A549 (cell line): ENCODE measurements at regions not wholly inside any gene's neighbourhood (a gene's known extent, or its start where the extent isn't known, plus 50 kb on each side); places are given as distances from the start of the nearest gene placed in this dataset.

Experiments
- ATAC-seq, 2 experiments: fragments of 200-7000 bp in 1 of 2; fragments of >200 bp in 1 of 2; cut with Nextera tagmentation in 1 of 2; cut with Tn5 transposase in 1 of 2; 3 replicates each; pipeline versions ENCODE4 v1.8.0 to v1.9.1; 2018 to 2020; ENCODE audit warnings: mild to moderate bottlenecking in 1 of 2, moderate library complexity in 1 of 2
- CTCF ChIA-PET: fragments of 300-600 bp; sonication (Branson Sonifier 250); formaldehyde crosslinking; extraction: SDS; loops from one replicate; lab custom pipeline; 2021; ENCODE audit warnings: antibody characterized with exemption, inconsistent platforms; lab: Yijun Ruan, JAX
- POLR2A ChIA-PET: fragments of 350-600 bp; formaldehyde crosslinking; extraction: SDS; loops from one replicate; lab custom pipeline; 2021; ENCODE audit warnings: antibody characterized with exemption, inconsistent platforms; lab: Yijun Ruan, JAX
- DNase-seq, 2 experiments: peaks; one replicate each; pipeline versions ENCODE4 v3.0.0 to v3.0.0-alpha.2; 2011 to 2016; ENCODE audit warnings: low read depth in 1 of 2, low spot score in 1 of 2
- FAIRE-seq: peaks from 2 replicates; lab custom pipeline; 2011; peaks lifted over from hg19 to GRCh38; lab: Jason Lieb, UNC
- H3K27ac ChIP-seq, 2 experiments: fragments of >200 bp; sonication (Bioruptor Twin); formaldehyde crosslinking; 3 replicates each; pipeline ENCODE4 v1.5.1; 2016 to 2017
- H3K4me1 ChIP-seq: fragments of >200 bp; sonication (Bioruptor Twin); formaldehyde crosslinking; 3 replicates; pipeline ENCODE4 v1.6.1; 2016
- H3K4me2 ChIP-seq: fragments of >200 bp; sonication (Bioruptor Twin); formaldehyde crosslinking; 3 replicates; pipeline ENCODE4 v1.6.1; 2016
- H3K4me3 ChIP-seq: fragments of >200 bp; sonication (Bioruptor Twin); formaldehyde crosslinking; 3 replicates; pipeline ENCODE4 v1.5.1; 2016
- H3K9me3 ChIP-seq: fragments of >200 bp; sonication (Bioruptor Twin); formaldehyde crosslinking; 3 replicates; pipeline ENCODE4 v1.6.1; 2016
- BHLHE40 ChIP-seq: IDR thresholded peaks from 2 replicates; pipeline ENCODE4 v1.6.1; 2012; ENCODE audit warnings: low read depth, low read length, inconsistent platforms
- CBX8 ChIP-seq: fragments of 200-600 bp; sonication (generic); IDR thresholded peaks from 2 replicates; pipeline ENCODE4 v1.6.1; 2016
- EHF ChIP-seq: fragments of 250-450 bp; sonication (Bioruptor Pico); IDR thresholded peaks from 2 replicates; pipeline ENCODE4 v1.5.0; 2020; ENCODE audit warnings: mild to moderate bottlenecking
- EP300 ChIP-seq, 2 experiments: fragments of >200 bp; sonication (Bioruptor Twin); formaldehyde crosslinking; IDR thresholded peaks; 2 replicates in 1 of 2; 3 replicates in 1 of 2; pipeline ENCODE4 v1.6.1; 2016 to 2017
- FOSB ChIP-seq: fragments of 250-450 bp; sonication (Bioruptor Pico); IDR thresholded peaks from 2 replicates; pipeline ENCODE4 v1.5.0; 2020; ENCODE audit warnings: mild to moderate bottlenecking, moderate library complexity
- FOSL2 ChIP-seq, 2 experiments: fragments of 450-650 bp in 1 of 2; fragments of >200 bp in 1 of 2; sonication (Bioruptor Twin) in 1 of 2; formaldehyde crosslinking; IDR thresholded peaks; 2 replicates each; pipeline versions ENCODE4 v1.5.0 to v1.6.1; 2016 to 2020; ENCODE audit warnings: mild to moderate bottlenecking in 1 of 2, moderate library complexity in 1 of 2
- FOXS1 ChIP-seq: fragments of 250-450 bp; sonication (Bioruptor Pico); IDR thresholded peaks from 2 replicates; pipeline ENCODE4 v1.5.0; 2020; ENCODE audit warnings: mild to moderate bottlenecking, moderate library complexity
- GATA3 ChIP-seq: IDR thresholded peaks from 2 replicates; pipeline ENCODE4 v1.6.1; 2012; ENCODE audit warnings: borderline replicate concordance
- HDAC2 ChIP-seq: fragments of 200-600 bp; sonication (generic); IDR thresholded peaks from 2 replicates; pipeline ENCODE4 v1.6.1; 2016
- HEYL ChIP-seq: fragments of 250-450 bp; sonication (Bioruptor Pico); IDR thresholded peaks from 2 replicates; pipeline ENCODE4 v1.8.0; 2021; ENCODE audit warnings: mild to moderate bottlenecking, moderate library complexity
- HOXB5 ChIP-seq: fragments of 250-450 bp; sonication (Bioruptor Pico); IDR thresholded peaks from 2 replicates; pipeline ENCODE4 v1.5.0; 2020; ENCODE audit warnings: mild to moderate bottlenecking, moderate library complexity
- JUN ChIP-seq, 2 experiments: fragments of >200 bp; sonication (Bioruptor Twin); formaldehyde crosslinking; IDR thresholded peaks; 2 replicates in 1 of 2; 3 replicates in 1 of 2; pipeline ENCODE4 v1.6.1; 2016 to 2017
- JUNB ChIP-seq: fragments of >200 bp; sonication (Bioruptor Twin); formaldehyde crosslinking; IDR thresholded peaks from 2 replicates; pipeline ENCODE4 v1.6.1; 2016
- KDM1A ChIP-seq: fragments of 200-600 bp; sonication (generic); IDR thresholded peaks from 2 replicates; pipeline ENCODE4 v1.6.1; 2016; ENCODE audit warnings: low read depth, mild to moderate bottlenecking
- MAZ ChIP-seq: fragments of 150-350 bp; IDR thresholded peaks from 2 replicates; pipeline ENCODE4 v1.6.1; 2014; ENCODE audit warnings: antibody characterized with exemption, low read depth, low read length, borderline replicate concordance
- MYC ChIP-seq: IDR thresholded peaks from 2 replicates; pipeline ENCODE4 v1.6.1; 2012; ENCODE audit warnings: mild to moderate bottlenecking, inconsistent platforms, low read length, improper control_type of control experiment, borderline replicate concordance
- NFE2L2 ChIP-seq: fragments of 150-350 bp; conservative IDR thresholded peaks from 2 replicates; pipeline ENCODE4 v1.6.1; 2014; ENCODE audit warnings: low read length
- NR3C1 ChIP-seq: fragments of >200 bp; sonication (Bioruptor Twin); formaldehyde crosslinking; IDR thresholded peaks from 3 replicates; pipeline ENCODE4 v1.6.1; 2017
- PHF8 ChIP-seq: fragments of 200-600 bp; sonication (generic); IDR thresholded peaks from 2 replicates; pipeline ENCODE4 v1.6.1; 2016; ENCODE audit warnings: low read depth, mild to moderate bottlenecking, antibody characterized with exemption, moderate library complexity, borderline replicate concordance
- RARB ChIP-seq: fragments of 250-450 bp; sonication (Bioruptor Pico); IDR thresholded peaks from 2 replicates; pipeline ENCODE4 v1.8.0; 2021; ENCODE audit warnings: mild to moderate bottlenecking, moderate library complexity
- ZFP36 ChIP-seq: fragments of 450-650 bp; IDR thresholded peaks from 2 replicates; pipeline ENCODE4 v1.6.1; 2014; ENCODE audit warnings: borderline replicate concordance; ENCODE audit not compliant: partially characterized antibody
- ZSCAN20 ChIP-seq: fragments of 250-450 bp; sonication (Bioruptor Pico); IDR thresholded peaks from 2 replicates; pipeline ENCODE4 v1.8.0; 2022; ENCODE audit warnings: mild to moderate bottlenecking, moderate library complexity
- WGBS: methylation state at CpG from one replicate; pipeline ENCODE4 v1.1.6; 2017; ENCODE audit errors: missing lambda C conversion rate; 5-methylcytosine and 5-hydroxymethylcytosine counted together
- TF ChIP-seq, protein P1 (sequence below): fragments of >200 bp; sonication (Bioruptor Twin); formaldehyde crosslinking; IDR thresholded peaks from 3 replicates; pipeline ENCODE4 v1.6.1; 2016
- TF ChIP-seq, protein P2 (sequence below): fragments of >200 bp; sonication (Bioruptor Twin); formaldehyde crosslinking; IDR thresholded peaks from 2 replicates; pipeline ENCODE4 v1.6.1; 2016
- TF ChIP-seq, protein P3 (sequence below): fragments of 450-650 bp; IDR thresholded peaks from 2 replicates; pipeline ENCODE4 v1.6.1; 2014; ENCODE audit warnings: antibody characterized with exemption
- TF ChIP-seq, protein P4 (sequence below): fragments of 250-450 bp; sonication (Bioruptor Pico); IDR thresholded peaks from 2 replicates; pipeline ENCODE4 v1.5.0; 2021; ENCODE audit warnings: mild to moderate bottlenecking, moderate library complexity, borderline replicate concordance
- TF ChIP-seq, protein P5 (sequence below): fragments of >200 bp; sonication (Bioruptor Twin); formaldehyde crosslinking; IDR thresholded peaks from 3 replicates; pipeline ENCODE4 v1.5.1; 2016

DNA sequence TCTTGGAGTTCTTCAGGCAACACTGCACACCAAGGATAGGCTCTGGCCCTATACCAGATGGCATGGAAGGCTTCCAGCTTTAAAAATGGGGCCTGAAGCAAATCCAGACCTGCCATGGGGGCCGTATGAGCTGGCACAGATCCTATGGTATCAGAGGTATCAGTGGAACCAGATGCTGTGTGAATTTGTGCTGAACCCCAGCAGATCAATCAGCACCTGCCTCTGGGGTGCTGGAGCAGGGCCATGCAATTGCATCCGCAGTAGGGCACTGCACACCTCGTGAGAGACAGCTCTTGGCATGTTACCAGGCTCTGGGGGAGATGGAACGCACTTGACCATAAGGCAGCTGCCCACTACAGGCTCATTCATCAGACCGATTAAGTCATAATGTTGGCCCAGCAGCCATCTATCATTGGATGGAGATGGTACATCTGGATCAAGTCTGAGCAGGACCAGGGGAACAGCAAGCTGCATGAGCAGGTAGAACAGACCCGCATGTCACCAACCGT, 221.5 kb downstream of the MYLK4 start:
- Histone ChIP-seq H3K4me1 (no peaks in the 10 kb centered on the region), H3K27ac (no peak overlapping the region), H3K9me3 (no peaks in the 10 kb centered on the region), H3K4me3 (no peak overlapping the region), H3K4me2 (no peak overlapping the region)
- ATAC-seq: no peak
- WGBS: 44% methylated on average over 6 of the region's 7 CpGs
- POLR2A ChIA-PET: no interaction called here
- no peak for FAIRE-seq
- CTCF ChIA-PET: no interaction called here
- TF ChIP-seq HOXB5: no peak
- TF ChIP-seq HEYL: no peak
- no peak for TF ChIP-seq MYC
- DNase-seq: no peak

DNA sequence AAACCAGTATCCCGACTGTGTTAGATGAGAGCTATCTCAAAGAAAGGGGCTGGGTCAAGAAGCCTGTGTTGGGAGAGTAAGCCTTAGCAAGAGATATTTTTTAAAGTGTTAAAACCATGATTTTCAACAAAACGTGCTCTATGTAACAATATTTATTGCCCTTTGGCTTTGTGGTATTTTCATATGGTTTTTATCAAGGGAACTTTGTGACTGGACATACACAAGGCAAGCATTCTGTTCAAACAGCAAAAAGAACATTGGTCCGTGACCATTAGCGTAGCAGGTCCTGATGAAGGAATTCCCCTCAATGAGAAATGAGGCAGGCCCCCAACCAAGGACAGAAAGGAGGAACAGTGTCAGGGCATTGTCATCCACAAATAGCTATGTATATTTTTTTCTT, 222.6 kb downstream of the MYLK4 start:
- no peak for ATAC-seq
- Histone ChIP-seq H3K4me2 (no peak overlapping the region), H3K4me3 (no peak overlapping the region), H3K27ac (no peak overlapping the region), H3K4me1 (no peaks in the 10 kb centered on the region), H3K9me3 (peaks cover 4% of the 10 kb centered on the region; the same call in 1 of the 3 replicates)
- 46% methylated on average over 4 of the region's 4 CpGs for WGBS
- no peak for FAIRE-seq
- ChIA-PET POLR2A (no interaction called here), CTCF (no interaction called here)
- no peak for DNase-seq
- TF ChIP-seq, protein P1, sequence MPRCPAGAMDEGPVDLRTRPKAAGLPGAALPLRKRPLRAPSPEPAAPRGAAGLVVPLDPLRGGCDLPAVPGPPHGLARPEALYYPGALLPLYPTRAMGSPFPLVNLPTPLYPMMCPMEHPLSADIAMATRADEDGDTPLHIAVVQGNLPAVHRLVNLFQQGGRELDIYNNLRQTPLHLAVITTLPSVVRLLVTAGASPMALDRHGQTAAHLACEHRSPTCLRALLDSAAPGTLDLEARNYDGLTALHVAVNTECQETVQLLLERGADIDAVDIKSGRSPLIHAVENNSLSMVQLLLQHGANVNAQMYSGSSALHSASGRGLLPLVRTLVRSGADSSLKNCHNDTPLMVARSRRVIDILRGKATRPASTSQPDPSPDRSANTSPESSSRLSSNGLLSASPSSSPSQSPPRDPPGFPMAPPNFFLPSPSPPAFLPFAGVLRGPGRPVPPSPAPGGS: no peak
- TF ChIP-seq JUN (IDR thresholded peaks at IDR 0.05) (no peak), JUNB (no peak), CBX8 (no peak), PHF8 (no peak), ZFP36 (no peak), EP300 (IDR thresholded peaks at IDR 0.05) (no peak)

DNA sequence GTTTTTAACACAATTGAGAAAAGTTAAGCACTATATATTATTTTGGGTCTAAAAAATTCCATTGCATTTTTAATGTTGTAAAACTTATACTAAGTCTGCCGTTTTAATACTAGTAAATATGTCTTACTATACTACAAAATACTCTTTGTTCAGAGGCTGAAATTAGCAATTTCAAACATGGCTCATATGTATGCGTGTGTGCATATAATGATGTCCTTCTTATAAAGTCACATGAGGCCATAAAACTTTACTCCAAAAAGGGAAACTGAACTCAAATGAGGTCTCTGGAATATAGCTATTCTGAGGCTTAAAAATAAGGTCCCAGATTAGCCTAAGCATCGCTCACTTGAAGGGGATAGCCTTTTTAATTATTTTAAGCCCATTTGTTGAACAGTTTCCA, 224.0 kb downstream of the MYLK4 start:
- no peak for FAIRE-seq
- no peak for TF ChIP-seq RARB
- no peak for TF ChIP-seq ZSCAN20
- TF ChIP-seq BHLHE40: no peak
- TF ChIP-seq KDM1A: no peak
- no peak for TF ChIP-seq ZFP36
- TF ChIP-seq, protein P2, sequence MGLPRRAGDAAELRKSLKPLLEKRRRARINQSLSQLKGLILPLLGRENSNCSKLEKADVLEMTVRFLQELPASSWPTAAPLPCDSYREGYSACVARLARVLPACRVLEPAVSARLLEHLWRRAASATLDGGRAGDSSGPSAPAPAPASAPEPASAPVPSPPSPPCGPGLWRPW: no peak
- TF ChIP-seq HOXB5: no peak
- TF ChIP-seq GATA3: no peak
- TF ChIP-seq, all 56 proteins: peak for 0
- no peaks in the 10 kb centered on the region for H3K4me1 ChIP-seq
- ChIA-PET CTCF (no interaction called here), POLR2A (no interaction called here)
- 51% methylated on average over 3 of the region's 3 CpGs for WGBS
- ATAC-seq (no peak), DNase-seq (no peak)
- H3K27ac ChIP-seq: no peak overlapping the region
- peaks cover 4% of the 10 kb centered on the region; the same call in 1 of the 3 replicates for H3K9me3 ChIP-seq
- no peak overlapping the region for H3K4me2 ChIP-seq
- no peak overlapping the region for H3K4me3 ChIP-seq

DNA sequence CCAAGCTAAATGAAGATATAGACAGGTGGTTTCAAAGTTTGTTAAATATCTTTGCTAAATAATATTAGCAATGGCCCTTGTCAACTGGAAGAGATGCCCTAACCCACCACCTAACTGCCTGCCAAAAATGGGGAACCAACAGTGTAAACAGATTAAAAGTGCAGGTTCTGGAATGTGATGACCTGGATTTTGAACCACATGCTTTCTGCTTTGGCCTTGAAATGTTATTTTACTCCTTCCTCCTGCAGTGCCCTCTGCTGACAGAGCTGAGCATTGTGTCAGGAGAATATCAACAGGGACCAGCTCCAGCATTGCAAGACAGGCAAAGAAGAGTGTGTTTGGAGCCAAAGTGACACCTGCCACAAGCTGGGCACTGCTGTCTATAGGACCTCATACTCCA, 226.6 kb downstream of the MYLK4 start:
- Histone ChIP-seq H3K9me3 (peaks cover 14% of the 10 kb centered on the region), H3K4me2 (no peak overlapping the region), H3K27ac (no peak overlapping the region), H3K4me3 (no peak overlapping the region), H3K4me1 (no peaks in the 10 kb centered on the region)
- ChIA-PET CTCF (interaction anchor here (0.7 kb wide), 1 partner anchor 122 kb away, joined by 3 read pairs; no protein-coding TSS in a partner anchor), POLR2A (no interaction called here)
- DNase-seq (peak in 1 of 2 experiments; percentile 31), ATAC-seq (no peak), FAIRE-seq (no peak)
- no peak for TF ChIP-seq FOSL2 (IDR thresholded peaks at IDR 0.05)
- TF ChIP-seq FOSL2 (CRISPR knock-in tag; IDR thresholded peaks at IDR 0.05): no peak
- TF ChIP-seq KDM1A: no peak
- TF ChIP-seq GATA3: no peak
- no peak for TF ChIP-seq NR3C1
- TF ChIP-seq NFE2L2: no peak
- TF ChIP-seq HDAC2: no peak
- no peak for TF ChIP-seq FOSB (CRISPR knock-in tag)
- no peak for TF ChIP-seq MAZ
- TF ChIP-seq, protein P3, sequence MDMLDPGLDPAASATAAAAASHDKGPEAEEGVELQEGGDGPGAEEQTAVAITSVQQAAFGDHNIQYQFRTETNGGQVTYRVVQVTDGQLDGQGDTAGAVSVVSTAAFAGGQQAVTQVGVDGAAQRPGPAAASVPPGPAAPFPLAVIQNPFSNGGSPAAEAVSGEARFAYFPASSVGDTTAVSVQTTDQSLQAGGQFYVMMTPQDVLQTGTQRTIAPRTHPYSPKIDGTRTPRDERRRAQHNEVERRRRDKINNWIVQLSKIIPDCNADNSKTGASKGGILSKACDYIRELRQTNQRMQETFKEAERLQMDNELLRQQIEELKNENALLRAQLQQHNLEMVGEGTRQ: no peak
- TF ChIP-seq, protein P4, sequence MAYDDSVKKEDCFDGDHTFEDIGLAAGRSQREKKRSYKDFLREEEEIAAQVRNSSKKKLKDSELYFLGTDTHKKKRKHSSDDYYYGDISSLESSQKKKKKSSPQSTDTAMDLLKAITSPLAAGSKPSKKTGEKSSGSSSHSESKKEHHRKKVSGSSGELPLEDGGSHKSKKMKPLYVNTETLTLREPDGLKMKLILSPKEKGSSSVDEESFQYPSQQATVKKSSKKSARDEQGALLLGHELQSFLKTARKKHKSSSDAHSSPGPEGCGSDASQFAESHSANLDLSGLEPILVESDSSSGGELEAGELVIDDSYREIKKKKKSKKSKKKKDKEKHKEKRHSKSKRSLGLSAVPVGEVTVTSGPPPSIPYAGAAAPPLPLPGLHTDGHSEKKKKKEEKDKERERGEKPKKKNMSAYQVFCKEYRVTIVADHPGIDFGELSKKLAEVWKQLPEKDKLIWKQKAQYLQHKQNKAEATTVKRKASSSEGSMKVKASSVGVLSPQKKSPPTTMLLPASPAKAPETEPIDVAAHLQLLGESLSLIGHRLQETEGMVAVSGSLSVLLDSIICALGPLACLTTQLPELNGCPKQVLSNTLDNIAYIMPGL: no peak
- TF ChIP-seq, protein P5, sequence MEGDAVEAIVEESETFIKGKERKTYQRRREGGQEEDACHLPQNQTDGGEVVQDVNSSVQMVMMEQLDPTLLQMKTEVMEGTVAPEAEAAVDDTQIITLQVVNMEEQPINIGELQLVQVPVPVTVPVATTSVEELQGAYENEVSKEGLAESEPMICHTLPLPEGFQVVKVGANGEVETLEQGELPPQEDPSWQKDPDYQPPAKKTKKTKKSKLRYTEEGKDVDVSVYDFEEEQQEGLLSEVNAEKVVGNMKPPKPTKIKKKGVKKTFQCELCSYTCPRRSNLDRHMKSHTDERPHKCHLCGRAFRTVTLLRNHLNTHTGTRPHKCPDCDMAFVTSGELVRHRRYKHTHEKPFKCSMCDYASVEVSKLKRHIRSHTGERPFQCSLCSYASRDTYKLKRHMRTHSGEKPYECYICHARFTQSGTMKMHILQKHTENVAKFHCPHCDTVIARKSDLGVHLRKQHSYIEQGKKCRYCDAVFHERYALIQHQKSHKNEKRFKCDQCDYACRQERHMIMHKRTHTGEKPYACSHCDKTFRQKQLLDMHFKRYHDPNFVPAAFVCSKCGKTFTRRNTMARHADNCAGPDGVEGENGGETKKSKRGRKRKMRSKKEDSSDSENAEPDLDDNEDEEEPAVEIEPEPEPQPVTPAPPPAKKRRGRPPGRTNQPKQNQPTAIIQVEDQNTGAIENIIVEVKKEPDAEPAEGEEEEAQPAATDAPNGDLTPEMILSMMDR: no peak
- TF ChIP-seq EHF (CRISPR knock-in tag): no peak
- TF ChIP-seq ZSCAN20: no peak
- TF ChIP-seq FOXS1 (CRISPR knock-in tag): no peak
- TF ChIP-seq, protein P2: no peak
